ENCODE measurements at regions not wholly inside any gene's neighbourhood (a gene's known extent, or its start where the extent isn't known, plus 50 kb on each side); places are given as distances from the start of the nearest gene placed in this dataset.

DNA sequence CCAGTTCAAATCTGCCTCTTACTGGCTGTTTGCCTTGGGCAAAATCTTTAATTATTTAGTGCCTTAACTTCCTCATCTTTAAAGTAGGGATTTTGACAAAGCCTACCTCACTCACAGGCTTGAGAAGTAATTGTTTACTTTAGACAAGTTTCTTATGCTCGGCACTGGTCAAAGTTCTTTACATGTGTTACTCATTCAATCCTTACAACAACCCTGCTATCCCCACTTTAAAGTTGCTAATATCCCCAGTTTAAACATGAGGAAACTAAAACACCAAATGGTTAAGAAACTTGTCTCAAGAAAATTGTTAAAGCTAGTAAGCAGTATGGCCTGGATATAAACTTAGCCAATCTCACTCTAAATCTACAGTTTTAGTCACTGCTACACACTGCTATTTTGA, 204.0 kb upstream of the AVPR1A start:
- TF ChIP-seq TEAD1 (CRISPR knock-in tag; IDR thresholded peaks at IDR 0.05), result no peak
- no peak for TF ChIP-seq SP1 (CRISPR knock-in tag; conservative IDR thresholded peaks at IDR 0.05)
- TF ChIP-seq, protein P1, sequence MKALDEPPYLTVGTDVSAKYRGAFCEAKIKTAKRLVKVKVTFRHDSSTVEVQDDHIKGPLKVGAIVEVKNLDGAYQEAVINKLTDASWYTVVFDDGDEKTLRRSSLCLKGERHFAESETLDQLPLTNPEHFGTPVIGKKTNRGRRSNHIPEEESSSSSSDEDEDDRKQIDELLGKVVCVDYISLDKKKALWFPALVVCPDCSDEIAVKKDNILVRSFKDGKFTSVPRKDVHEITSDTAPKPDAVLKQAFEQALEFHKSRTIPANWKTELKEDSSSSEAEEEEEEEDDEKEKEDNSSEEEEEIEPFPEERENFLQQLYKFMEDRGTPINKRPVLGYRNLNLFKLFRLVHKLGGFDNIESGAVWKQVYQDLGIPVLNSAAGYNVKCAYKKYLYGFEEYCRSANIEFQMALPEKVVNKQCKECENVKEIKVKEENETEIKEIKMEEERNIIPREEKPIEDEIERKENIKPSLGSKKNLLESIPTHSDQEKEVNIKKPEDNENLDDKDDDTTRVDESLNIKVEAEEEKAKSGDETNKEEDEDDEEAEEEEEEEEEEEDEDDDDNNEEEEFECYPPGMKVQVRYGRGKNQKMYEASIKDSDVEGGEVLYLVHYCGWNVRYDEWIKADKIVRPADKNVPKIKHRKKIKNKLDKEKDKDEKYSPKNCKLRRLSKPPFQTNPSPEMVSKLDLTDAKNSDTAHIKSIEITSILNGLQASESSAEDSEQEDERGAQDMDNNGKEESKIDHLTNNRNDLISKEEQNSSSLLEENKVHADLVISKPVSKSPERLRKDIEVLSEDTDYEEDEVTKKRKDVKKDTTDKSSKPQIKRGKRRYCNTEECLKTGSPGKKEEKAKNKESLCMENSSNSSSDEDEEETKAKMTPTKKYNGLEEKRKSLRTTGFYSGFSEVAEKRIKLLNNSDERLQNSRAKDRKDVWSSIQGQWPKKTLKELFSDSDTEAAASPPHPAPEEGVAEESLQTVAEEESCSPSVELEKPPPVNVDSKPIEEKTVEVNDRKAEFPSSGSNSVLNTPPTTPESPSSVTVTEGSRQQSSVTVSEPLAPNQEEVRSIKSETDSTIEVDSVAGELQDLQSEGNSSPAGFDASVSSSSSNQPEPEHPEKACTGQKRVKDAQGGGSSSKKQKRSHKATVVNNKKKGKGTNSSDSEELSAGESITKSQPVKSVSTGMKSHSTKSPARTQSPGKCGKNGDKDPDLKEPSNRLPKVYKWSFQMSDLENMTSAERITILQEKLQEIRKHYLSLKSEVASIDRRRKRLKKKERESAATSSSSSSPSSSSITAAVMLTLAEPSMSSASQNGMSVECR (CRISPR knock-in tag; IDR thresholded peaks at IDR 0.05; ENCODE audit: borderline replicate concordance), result no peak
- no peak for TF ChIP-seq ZNF317 (CRISPR knock-in tag; IDR thresholded peaks at IDR 0.05; ENCODE audit: borderline replicate concordance, low read depth)
- no peak for TF ChIP-seq SOX15 (CRISPR knock-in tag; IDR thresholded peaks at IDR 0.05)
- H3K4me3 Mint-ChIP-seq, result no peak overlapping the region
- CTCF ChIA-PET, result no interaction called here
- POLR2A ChIA-PET, result no interaction called here
- DNase-seq (ENCODE audit: low spot score) (no peak), ATAC-seq (no peak)
- no peaks in the 10 kb centered on the region for H3K36me3 Mint-ChIP-seq
- no peaks in the 10 kb centered on the region for H3K27me3 Mint-ChIP-seq (ENCODE audit: low read depth)
- no peaks in the 10 kb centered on the region; the same call in 1 of the 2 replicates for H3K4me1 Mint-ChIP-seq
- H3K9me3 Mint-ChIP-seq, result no peaks in the 10 kb centered on the region
- H3K27ac Mint-ChIP-seq, result no peak overlapping the region

DNA sequence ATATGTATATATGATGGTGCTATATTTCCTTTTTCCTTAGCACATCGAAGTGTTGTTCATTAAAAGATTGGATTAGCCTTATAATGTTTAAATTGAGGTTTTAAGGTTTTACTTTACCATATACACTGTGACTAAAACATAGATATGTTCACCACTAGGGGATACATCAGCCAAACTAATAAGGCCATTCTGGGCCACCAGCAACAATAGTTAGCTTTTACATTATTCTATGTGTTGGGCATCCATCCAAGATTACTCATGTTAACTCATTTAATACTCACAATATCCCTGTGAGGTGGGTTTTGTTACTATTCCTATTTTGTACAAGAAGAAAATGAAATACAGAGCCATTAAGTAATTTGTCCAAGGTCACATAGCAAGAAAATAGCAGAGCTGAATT, 202.6 kb upstream of the AVPR1A start:
- Mint-ChIP-seq H3K27ac (no peak overlapping the region), H3K4me3 (no peak overlapping the region), H3K27me3 (ENCODE audit: low read depth) (no peaks in the 10 kb centered on the region), H3K9me3 (no peaks in the 10 kb centered on the region), H3K36me3 (no peaks in the 10 kb centered on the region), H3K4me1 (peaks cover 3% of the 10 kb centered on the region)
- DNase-seq (ENCODE audit: low spot score), result no peak
- POLR2A ChIA-PET, result interaction anchor here (0.7 kb wide), 1 partner anchor 430 kb away, joined by 3 read pairs; no protein-coding TSS in a partner anchor
- TF ChIP-seq NR1H2 (CRISPR knock-in tag; IDR thresholded peaks at IDR 0.05) (no peak), NR3C1 (CRISPR knock-in tag; conservative IDR thresholded peaks at IDR 0.05; ENCODE audit: low read depth) (no peak), MYBL2 (CRISPR knock-in tag; IDR thresholded peaks at IDR 0.05) (no peak), JUN (CRISPR knock-in tag; IDR thresholded peaks at IDR 0.05) (no peak), PRRX2 (CRISPR knock-in tag; IDR thresholded peaks at IDR 0.05) (no peak)
- TF ChIP-seq, protein P2, sequence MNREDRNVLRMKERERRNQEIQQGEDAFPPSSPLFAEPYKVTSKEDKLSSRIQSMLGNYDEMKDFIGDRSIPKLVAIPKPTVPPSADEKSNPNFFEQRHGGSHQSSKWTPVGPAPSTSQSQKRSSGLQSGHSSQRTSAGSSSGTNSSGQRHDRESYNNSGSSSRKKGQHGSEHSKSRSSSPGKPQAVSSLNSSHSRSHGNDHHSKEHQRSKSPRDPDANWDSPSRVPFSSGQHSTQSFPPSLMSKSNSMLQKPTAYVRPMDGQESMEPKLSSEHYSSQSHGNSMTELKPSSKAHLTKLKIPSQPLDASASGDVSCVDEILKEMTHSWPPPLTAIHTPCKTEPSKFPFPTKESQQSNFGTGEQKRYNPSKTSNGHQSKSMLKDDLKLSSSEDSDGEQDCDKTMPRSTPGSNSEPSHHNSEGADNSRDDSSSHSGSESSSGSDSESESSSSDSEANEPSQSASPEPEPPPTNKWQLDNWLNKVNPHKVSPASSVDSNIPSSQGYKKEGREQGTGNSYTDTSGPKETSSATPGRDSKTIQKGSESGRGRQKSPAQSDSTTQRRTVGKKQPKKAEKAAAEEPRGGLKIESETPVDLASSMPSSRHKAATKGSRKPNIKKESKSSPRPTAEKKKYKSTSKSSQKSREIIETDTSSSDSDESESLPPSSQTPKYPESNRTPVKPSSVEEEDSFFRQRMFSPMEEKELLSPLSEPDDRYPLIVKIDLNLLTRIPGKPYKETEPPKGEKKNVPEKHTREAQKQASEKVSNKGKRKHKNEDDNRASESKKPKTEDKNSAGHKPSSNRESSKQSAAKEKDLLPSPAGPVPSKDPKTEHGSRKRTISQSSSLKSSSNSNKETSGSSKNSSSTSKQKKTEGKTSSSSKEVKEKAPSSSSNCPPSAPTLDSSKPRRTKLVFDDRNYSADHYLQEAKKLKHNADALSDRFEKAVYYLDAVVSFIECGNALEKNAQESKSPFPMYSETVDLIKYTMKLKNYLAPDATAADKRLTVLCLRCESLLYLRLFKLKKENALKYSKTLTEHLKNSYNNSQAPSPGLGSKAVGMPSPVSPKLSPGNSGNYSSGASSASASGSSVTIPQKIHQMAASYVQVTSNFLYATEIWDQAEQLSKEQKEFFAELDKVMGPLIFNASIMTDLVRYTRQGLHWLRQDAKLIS (CRISPR knock-in tag; IDR thresholded peaks at IDR 0.05; ENCODE audit: borderline replicate concordance), result no peak
- TF ChIP-seq, protein P3, sequence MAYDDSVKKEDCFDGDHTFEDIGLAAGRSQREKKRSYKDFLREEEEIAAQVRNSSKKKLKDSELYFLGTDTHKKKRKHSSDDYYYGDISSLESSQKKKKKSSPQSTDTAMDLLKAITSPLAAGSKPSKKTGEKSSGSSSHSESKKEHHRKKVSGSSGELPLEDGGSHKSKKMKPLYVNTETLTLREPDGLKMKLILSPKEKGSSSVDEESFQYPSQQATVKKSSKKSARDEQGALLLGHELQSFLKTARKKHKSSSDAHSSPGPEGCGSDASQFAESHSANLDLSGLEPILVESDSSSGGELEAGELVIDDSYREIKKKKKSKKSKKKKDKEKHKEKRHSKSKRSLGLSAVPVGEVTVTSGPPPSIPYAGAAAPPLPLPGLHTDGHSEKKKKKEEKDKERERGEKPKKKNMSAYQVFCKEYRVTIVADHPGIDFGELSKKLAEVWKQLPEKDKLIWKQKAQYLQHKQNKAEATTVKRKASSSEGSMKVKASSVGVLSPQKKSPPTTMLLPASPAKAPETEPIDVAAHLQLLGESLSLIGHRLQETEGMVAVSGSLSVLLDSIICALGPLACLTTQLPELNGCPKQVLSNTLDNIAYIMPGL (CRISPR knock-in tag; IDR thresholded peaks at IDR 0.05), result no peak
- CTCF ChIA-PET, result interaction anchor here (0.6 to 0.8 kb wide), 3 partner anchors 10 to 202 kb away, joined by 3 to 6 read pairs (median 3); no protein-coding TSS in a partner anchor
- ATAC-seq, result no peak

DNA sequence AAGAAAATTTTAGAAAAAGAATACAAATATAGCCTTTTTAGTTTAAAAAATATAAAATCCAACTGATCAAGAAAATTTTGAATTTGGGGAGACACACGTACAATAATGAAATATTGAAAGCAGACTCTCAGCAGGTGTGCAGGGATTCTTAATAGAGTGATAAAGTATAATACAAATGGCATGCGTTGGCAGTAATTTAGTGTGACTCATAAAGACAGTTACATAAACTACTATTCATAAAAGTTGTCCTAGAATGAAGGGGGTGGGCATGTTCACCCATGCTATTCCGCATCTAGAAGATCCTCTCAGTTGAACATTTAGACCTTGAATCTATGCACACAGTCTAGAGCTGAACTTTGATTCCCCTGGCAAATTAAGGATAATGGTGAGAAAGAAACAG, 200.4 kb upstream of the AVPR1A start:
- Mint-ChIP-seq H3K4me3 (no peak overlapping the region), H3K36me3 (no peaks in the 10 kb centered on the region), H3K9me3 (no peaks in the 10 kb centered on the region), H3K27me3 (ENCODE audit: low read depth) (no peaks in the 10 kb centered on the region), H3K4me1 (peaks cover 3% of the 10 kb centered on the region), H3K27ac (no peak overlapping the region; the same call in 1 of the 2 replicates)
- ChIA-PET CTCF (no interaction called here), POLR2A (no interaction called here)
- DNase-seq (ENCODE audit: low spot score) (no peak), ATAC-seq (no peak)
- no peak for TF ChIP-seq ZNF138 (CRISPR knock-in tag; conservative IDR thresholded peaks at IDR 0.05)
- TF ChIP-seq, protein P4, sequence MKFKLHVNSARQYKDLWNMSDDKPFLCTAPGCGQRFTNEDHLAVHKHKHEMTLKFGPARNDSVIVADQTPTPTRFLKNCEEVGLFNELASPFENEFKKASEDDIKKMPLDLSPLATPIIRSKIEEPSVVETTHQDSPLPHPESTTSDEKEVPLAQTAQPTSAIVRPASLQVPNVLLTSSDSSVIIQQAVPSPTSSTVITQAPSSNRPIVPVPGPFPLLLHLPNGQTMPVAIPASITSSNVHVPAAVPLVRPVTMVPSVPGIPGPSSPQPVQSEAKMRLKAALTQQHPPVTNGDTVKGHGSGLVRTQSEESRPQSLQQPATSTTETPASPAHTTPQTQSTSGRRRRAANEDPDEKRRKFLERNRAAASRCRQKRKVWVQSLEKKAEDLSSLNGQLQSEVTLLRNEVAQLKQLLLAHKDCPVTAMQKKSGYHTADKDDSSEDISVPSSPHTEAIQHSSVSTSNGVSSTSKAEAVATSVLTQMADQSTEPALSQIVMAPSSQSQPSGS (CRISPR knock-in tag; IDR thresholded peaks at IDR 0.05; ENCODE audit: borderline replicate concordance, low read depth), result no peak

Measured in WTC11 (cell line).